ENCODE measurements at regions not wholly inside any gene's neighbourhood (a gene's known extent, or its start where the extent isn't known, plus 50 kb on each side); places are given as distances from the start of the nearest gene placed in this dataset.

DNA sequence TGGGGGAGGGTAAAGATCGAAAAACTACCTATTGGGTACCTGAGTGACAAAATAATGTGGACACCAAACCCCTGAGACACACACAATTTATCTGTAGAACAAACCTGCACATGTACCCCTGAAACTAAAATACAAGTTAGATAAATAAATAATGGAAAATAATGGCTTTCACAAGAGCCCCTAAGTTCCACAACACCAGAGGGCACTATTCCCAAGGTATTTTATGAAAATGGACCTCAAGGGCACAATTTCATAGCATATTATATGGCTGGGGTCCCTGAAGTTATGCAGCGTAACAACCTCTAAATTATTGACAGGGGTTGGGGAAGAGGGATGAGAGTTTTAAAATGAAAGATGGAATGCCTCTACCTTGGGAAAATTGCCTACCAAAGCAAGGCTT is 81.3 kb upstream of the TMEM33 start:
- H2AFZ ChIP-seq = no peak overlapping the region
- no peak overlapping the region for H3K4me2 ChIP-seq (ENCODE audit: unreplicated experiment)
- no peak overlapping the region for H3K4me3 ChIP-seq
- no peaks in the 10 kb centered on the region for H3K9me3 ChIP-seq (ENCODE audit: low read depth)
- H3K9ac ChIP-seq = no peak overlapping the region
- H3K36me3 ChIP-seq (ENCODE audit: low read depth) = no peaks in the 10 kb centered on the region
- 28 to 32% methylated on average over 2 of the region's 2 CpGs for WGBS, 2 experiments (ENCODE audit: low coverage in 1 of 2, low lambda C conversion rate in 2 of 2, missing lambda C conversion rate in 2 of 2)
- TF ChIP-seq EZH2 (IDR thresholded peaks at IDR 0.05; ENCODE audit: insufficient read depth, poor library complexity, severe bottlenecking) = no peak
- TF ChIP-seq EZH2phosphoT487 (IDR thresholded peaks at IDR 0.05; ENCODE audit: insufficient read depth, low read depth) = no peak
- H3K27me3 ChIP-seq (replicated peaks; ENCODE audit: insufficient read depth) = peaks cover 29% of the 10 kb centered on the region
- in situ Hi-C loops (cut with MboI) = no loop called here
- H3K4me1 ChIP-seq (ENCODE audit: insufficient read depth) = no peaks in the 10 kb centered on the region
- no peaks in the 10 kb centered on the region for H3K79me2 ChIP-seq (ENCODE audit: insufficient read depth)
- no peak overlapping the region for H3K27ac ChIP-seq
- no peak for DNase-seq
- no peaks in the 10 kb centered on the region for H4K20me1 ChIP-seq (ENCODE audit: insufficient read depth)
- no peaks in the 10 kb centered on the region for H3K9me2 ChIP-seq (ENCODE audit: insufficient read depth)
- H3F3A ChIP-seq (ENCODE audit: insufficient read depth) = no peaks in the 10 kb centered on the region

DNA sequence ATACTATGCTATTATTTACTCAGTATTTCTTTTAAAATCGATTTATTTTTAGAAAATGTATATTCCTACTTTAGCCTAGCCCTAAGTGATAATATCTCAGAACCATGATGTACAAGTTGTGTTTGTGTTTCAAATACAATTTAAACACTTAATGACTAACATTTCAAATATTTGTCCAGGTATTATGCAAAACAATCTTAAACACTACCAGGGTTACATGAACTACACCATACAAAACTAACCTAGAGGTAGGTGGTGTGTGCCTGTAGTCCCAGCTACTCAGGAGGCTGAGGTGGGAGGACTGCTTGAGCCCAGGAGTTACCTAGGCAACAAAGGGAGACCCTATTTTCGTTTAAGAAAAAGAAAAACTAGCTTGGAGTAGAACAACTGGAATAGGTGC is 83.0 kb upstream of the TMEM33 start:
- DNase-seq = no peak
- 6% methylated on average over 2 of the region's 2 CpGs for WGBS, 2 experiments (ENCODE audit: low coverage in 1 of 2, low lambda C conversion rate in 2 of 2, missing lambda C conversion rate in 2 of 2)

DNA sequence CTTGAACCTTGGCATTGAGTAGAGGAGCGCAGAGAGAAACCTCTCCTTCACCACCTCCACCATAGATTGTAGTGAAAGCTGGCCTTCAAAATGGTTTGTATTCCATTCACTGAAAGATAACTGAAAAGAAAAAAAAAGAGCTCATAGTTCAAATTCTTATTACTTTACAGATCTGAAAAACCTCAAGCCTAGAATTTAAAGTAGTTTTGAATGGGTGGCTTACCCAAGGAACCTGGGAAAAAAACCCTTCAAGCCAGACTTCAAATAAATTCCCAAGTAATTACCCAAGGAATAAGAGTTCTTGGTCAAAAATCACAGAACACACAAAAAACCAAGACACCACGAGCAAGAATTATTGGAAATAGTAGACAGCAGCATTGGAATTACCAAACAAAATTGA is 83.6 kb upstream of the TMEM33 start:
- Histone ChIP-seq H4K20me1 (ENCODE audit: insufficient read depth) (no peaks in the 10 kb centered on the region), H3K9ac (no peak overlapping the region), H2AFZ (no peak overlapping the region), H3K9me3 (ENCODE audit: low read depth) (no peaks in the 10 kb centered on the region), H3K4me1 (ENCODE audit: insufficient read depth) (no peaks in the 10 kb centered on the region), H3K9me2 (ENCODE audit: insufficient read depth) (no peaks in the 10 kb centered on the region), H3K4me3 (no peak overlapping the region), H3F3A (ENCODE audit: insufficient read depth) (no peaks in the 10 kb centered on the region), H3K79me2 (ENCODE audit: insufficient read depth) (no peaks in the 10 kb centered on the region), H3K27me3 (replicated peaks; ENCODE audit: insufficient read depth) (peaks cover 6% of the 10 kb centered on the region), H3K36me3 (ENCODE audit: low read depth) (no peaks in the 10 kb centered on the region), H3K27ac (no peak overlapping the region), H3K4me2 (ENCODE audit: unreplicated experiment) (no peak overlapping the region)
- TF ChIP-seq EZH2 (IDR thresholded peaks at IDR 0.05; ENCODE audit: insufficient read depth, poor library complexity, severe bottlenecking) (no peak), EZH2phosphoT487 (IDR thresholded peaks at IDR 0.05; ENCODE audit: insufficient read depth, low read depth) (no peak)
- no peak for DNase-seq
- in situ Hi-C loops (cut with MboI) = no loop called here
- WGBS, 2 experiments (ENCODE audit: low coverage in 1 of 2, low lambda C conversion rate in 2 of 2, missing lambda C conversion rate in 2 of 2) = 37 to 45% methylated on average over 2 of the region's 2 CpGs

More for the DNA sequence above, 83.0 kb upstream of the TMEM33 start:
- H3K36me3 ChIP-seq (ENCODE audit: low read depth) = no peaks in the 10 kb centered on the region
- H4K20me1 ChIP-seq (ENCODE audit: insufficient read depth) = no peaks in the 10 kb centered on the region
- H3K9me3 ChIP-seq (ENCODE audit: low read depth) = no peaks in the 10 kb centered on the region
- in situ Hi-C loops (cut with MboI) = no loop called here
- H3K79me2 ChIP-seq (ENCODE audit: insufficient read depth) = no peaks in the 10 kb centered on the region
- no peak overlapping the region for H3K4me2 ChIP-seq (ENCODE audit: unreplicated experiment)
- no peak overlapping the region for H3K4me3 ChIP-seq
- H3K27ac ChIP-seq = no peak overlapping the region
- no peak overlapping the region for H3K9ac ChIP-seq
- H3F3A ChIP-seq (ENCODE audit: insufficient read depth) = no peaks in the 10 kb centered on the region
- no peaks in the 10 kb centered on the region for H3K4me1 ChIP-seq (ENCODE audit: insufficient read depth)
- TF ChIP-seq EZH2 (IDR thresholded peaks at IDR 0.05; ENCODE audit: insufficient read depth, poor library complexity, severe bottlenecking) = no peak
- TF ChIP-seq EZH2phosphoT487 (IDR thresholded peaks at IDR 0.05; ENCODE audit: insufficient read depth, low read depth) = no peak
- peaks cover 12% of the 10 kb centered on the region for H3K27me3 ChIP-seq (replicated peaks; ENCODE audit: insufficient read depth)
- no peaks in the 10 kb centered on the region for H3K9me2 ChIP-seq (ENCODE audit: insufficient read depth)
- no peak overlapping the region for H2AFZ ChIP-seq

DNA sequence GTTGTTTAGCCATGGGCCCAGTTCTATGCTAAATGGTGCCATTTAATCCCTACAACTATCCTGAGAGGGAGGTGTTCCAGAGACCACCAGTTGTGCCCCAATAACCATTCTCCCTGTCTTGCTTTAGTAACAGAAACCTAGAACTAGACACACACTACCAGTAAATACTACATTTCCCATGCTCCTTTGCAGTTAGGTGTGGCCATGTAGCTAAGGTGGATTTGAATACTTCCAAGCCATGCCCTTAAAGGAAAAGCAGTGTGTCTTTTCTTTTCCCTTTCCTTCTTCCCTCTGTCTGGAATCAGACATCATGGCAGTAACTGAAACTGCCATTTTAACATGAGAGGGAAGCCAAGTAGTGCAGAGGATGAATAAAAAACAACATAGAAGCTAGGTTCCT is 90.9 kb upstream of the TMEM33 start:
- TF ChIP-seq EZH2 (IDR thresholded peaks at IDR 0.05; ENCODE audit: insufficient read depth, poor library complexity, severe bottlenecking) (no peak), EZH2phosphoT487 (IDR thresholded peaks at IDR 0.05; ENCODE audit: insufficient read depth, low read depth) (no peak)
- no peaks in the 10 kb centered on the region; the same call in 1 of the 2 replicates for H3K27me3 ChIP-seq (replicated peaks; ENCODE audit: insufficient read depth)
- no peak overlapping the region for H3K4me2 ChIP-seq (ENCODE audit: unreplicated experiment)
- H3K27ac ChIP-seq = no peak overlapping the region
- no peaks in the 10 kb centered on the region for H3K9me3 ChIP-seq (ENCODE audit: low read depth)
- no peak overlapping the region for H3K4me3 ChIP-seq
- no peaks in the 10 kb centered on the region for H3K4me1 ChIP-seq (ENCODE audit: insufficient read depth)
- no peaks in the 10 kb centered on the region for H3K9me2 ChIP-seq (ENCODE audit: insufficient read depth)
- H4K20me1 ChIP-seq (ENCODE audit: insufficient read depth) = no peaks in the 10 kb centered on the region
- H3K9ac ChIP-seq = no peak overlapping the region
- H3K36me3 ChIP-seq (ENCODE audit: low read depth) = no peaks in the 10 kb centered on the region
- DNase-seq = no peak
- no peaks in the 10 kb centered on the region for H3F3A ChIP-seq (ENCODE audit: insufficient read depth)
- H2AFZ ChIP-seq = no peak overlapping the region
- in situ Hi-C loops (cut with MboI) = no loop called here
- H3K79me2 ChIP-seq (ENCODE audit: insufficient read depth) = no peaks in the 10 kb centered on the region

Data from GM23248 (cell line).